GM12878 (cell line): ENCODE measurements at regions not wholly inside any gene's neighbourhood (a gene's known extent, or its start where the extent isn't known, plus 50 kb on each side); places are given as distances from the start of the nearest gene placed in this dataset.

Experiments
- ATAC-seq: fragments of 200-7000 bp; cut with Tn5 transposase; 3 replicates; pipeline ENCODE4 v1.9.1; 2020; ENCODE audit warnings: mild to moderate bottlenecking, moderate library complexity
- BruUV-seq: library from RNA; stranded (reverse); fragments of 400-500 nt; replicated peaks from 2 replicates; lab custom pipeline; 2021; lab: Mats Ljungman, UMichigan
- CTCF ChIA-PET: fragments of 300-600 bp; sonication (Branson Sonifier 250); formaldehyde crosslinking; extraction: SDS; loops from one replicate; lab custom pipeline; 2021; ENCODE audit warnings: inconsistent platforms; lab: Yijun Ruan, JAX
- POLR2A ChIA-PET: fragments of 350-600 bp; formaldehyde crosslinking; extraction: SDS; loops from one replicate; lab custom pipeline; 2021; ENCODE audit warnings: inconsistent platforms; lab: Charles Lee
- RAD21 ChIA-PET: fragments of 300-600 bp; sonication (Branson Sonifier 250); formaldehyde crosslinking; loops from one replicate; lab custom pipeline; 2023; ENCODE audit warnings: antibody characterized with exemption; ENCODE audit not compliant: unreplicated experiment; lab: Charles Lee
- SMC1A ChIA-PET: fragments of 300-600 bp; sonication (Branson Sonifier 250); formaldehyde crosslinking; loops from one replicate; lab custom pipeline; 2023; ENCODE audit not compliant: unreplicated experiment, uncharacterized antibody; lab: Charles Lee
- DNase-seq: peaks from one replicate; pipeline ENCODE4 v3.0.0-alpha.2; 2011; ENCODE audit warnings: low read depth, low spot score
- FAIRE-seq: peaks from 3 replicates; lab custom pipeline; 2011; peaks lifted over from hg19 to GRCh38; lab: Jason Lieb, UNC
- H2AFZ ChIP-seq: 2 replicates; pipeline ENCODE4 v1.6.0; 2011; ENCODE audit warnings: low read depth, low read length, control low read depth; ENCODE audit not compliant: control insufficient read depth
- H3K27ac ChIP-seq: 2 replicates; pipeline ENCODE4 v1.5.1; 2011; ENCODE audit warnings: control low read depth; ENCODE audit not compliant: control insufficient read depth, insufficient read depth
- H3K27me3 ChIP-seq, 2 experiments: replicated peaks in 1 of 2; 2 replicates each; pipeline versions ENCODE4 v1.6.0 to v1.6.1; 2011; ENCODE audit warnings: low read length in 1 of 2; ENCODE audit not compliant: control insufficient read depth in 2 of 2, insufficient read depth in 2 of 2
- H3K36me3 ChIP-seq, 2 experiments: 2 replicates each; pipeline ENCODE4 v1.5.1; 2011; ENCODE audit warnings: low read length in 1 of 2; ENCODE audit not compliant: control insufficient read depth in 2 of 2, insufficient read depth in 2 of 2
- H3K4me1 ChIP-seq: 2 replicates; pipeline ENCODE4 v1.6.1; 2011; ENCODE audit warnings: mild to moderate bottlenecking, low read length, moderate library complexity, mixed read lengths; ENCODE audit not compliant: control insufficient read depth, insufficient read depth
- H3K4me2 ChIP-seq: 2 replicates; pipeline ENCODE4 v1.6.0; 2011; ENCODE audit warnings: control low read depth; ENCODE audit not compliant: control insufficient read depth, insufficient read depth
- H3K4me3 ChIP-seq: fragments of 200-600 bp; sonication (generic); 2 replicates; pipeline ENCODE4 v1.5.1; 2016
- H3K79me2 ChIP-seq: 2 replicates; pipeline ENCODE4 v1.6.0; 2011; ENCODE audit warnings: low read length; ENCODE audit not compliant: control insufficient read depth, insufficient read depth
- H3K9ac ChIP-seq: 2 replicates; pipeline ENCODE4 v1.8.0; 2011; ENCODE audit warnings: low read length, control low read depth, mixed read lengths; ENCODE audit not compliant: control insufficient read depth, insufficient read depth
- H3K9me3 ChIP-seq: replicated peaks from 3 replicates; pipeline ENCODE4 v1.5.1; 2011; ENCODE audit warnings: mild to moderate bottlenecking, low read length; ENCODE audit not compliant: control insufficient read depth, insufficient read depth
- H4K20me1 ChIP-seq: 2 replicates; pipeline ENCODE4 v1.6.0; 2011; ENCODE audit not compliant: control insufficient read depth, insufficient read depth
- CBFB ChIP-seq: IDR thresholded peaks from 2 replicates; pipeline ENCODE4 v1.6.1; 2016; ENCODE audit warnings: antibody characterized with exemption, low read depth
- MEF2B ChIP-seq: fragments of 450-650 bp; IDR thresholded peaks from 2 replicates; pipeline ENCODE4 v1.6.1; 2018; ENCODE audit warnings: mild to moderate bottlenecking, moderate library complexity; ENCODE audit not compliant: partially characterized antibody, poor library complexity, severe bottlenecking
- MTA3 ChIP-seq: IDR thresholded peaks from 2 replicates; pipeline ENCODE4 v1.6.1; 2012; ENCODE audit warnings: low read length, inconsistent platforms, borderline replicate concordance
- MXI1 ChIP-seq: fragments of 150-350 bp; IDR thresholded peaks from 2 replicates; pipeline ENCODE4 v1.6.1; 2011; ENCODE audit warnings: low read depth, mild to moderate bottlenecking, inconsistent platforms, low read length, improper control_type of control experiment
- NRF1 ChIP-seq: conservative IDR thresholded peaks from 2 replicates; pipeline ENCODE4 v1.6.1; 2011; ENCODE audit warnings: mild to moderate bottlenecking, low read depth, low read length, improper control_type of control experiment
- RBBP5 ChIP-seq: fragments of 200-600 bp; sonication (generic); conservative IDR thresholded peaks from 2 replicates; pipeline ENCODE4 v1.6.1; 2016
- RELA ChIP-seq: fragments of 450-650 bp; IDR thresholded peaks from 2 replicates; pipeline ENCODE4 v1.8.0; 2014; ENCODE audit warnings: borderline replicate concordance; ENCODE audit not compliant: partially characterized antibody
- RUNX3 ChIP-seq: IDR thresholded peaks from 2 replicates; pipeline ENCODE4 v1.6.1; 2012; ENCODE audit warnings: low read length, inconsistent platforms
- SMAD5 ChIP-seq: IDR thresholded peaks from 2 replicates; pipeline ENCODE4 v1.6.1; 2016; ENCODE audit warnings: antibody characterized with exemption, low read depth
- STAT1 ChIP-seq: fragments of 450-650 bp; conservative IDR thresholded peaks from 2 replicates; pipeline ENCODE4 v1.6.1; 2014; ENCODE audit warnings: antibody characterized with exemption, mild to moderate bottlenecking
- in situ Hi-C: fragments of 300-500 bp; cut with MboI; formaldehyde crosslinking; loops from 9 replicates; pipeline ENCODE4 v1.14.3; 2018; ENCODE audit warnings: mixed read lengths
- intact Hi-C: fragments of 100-400 bp; cut with micrococcal nuclease; formaldehyde crosslinking; loops from one replicate; pipeline ENCODE4 v1.14.2; 2022; ENCODE audit not compliant: unreplicated experiment
- TF ChIP-seq, protein P1 (sequence below): fragments of 450-650 bp; IDR thresholded peaks from 2 replicates; pipeline ENCODE4 v1.6.1; 2017; ENCODE audit warnings: mild to moderate bottlenecking, moderate library complexity
- TF ChIP-seq, protein P2 (sequence below): IDR thresholded peaks from 2 replicates; pipeline ENCODE4 v1.6.1; 2011; ENCODE audit warnings: low read depth, low read length, improper control_type of control experiment, borderline replicate concordance
- TF ChIP-seq, protein P3 (sequence below): fragments of 450-650 bp; IDR thresholded peaks from 2 replicates; pipeline ENCODE4 v1.6.1; 2017; ENCODE audit warnings: low read depth, mild to moderate bottlenecking, moderate library complexity

DNA sequence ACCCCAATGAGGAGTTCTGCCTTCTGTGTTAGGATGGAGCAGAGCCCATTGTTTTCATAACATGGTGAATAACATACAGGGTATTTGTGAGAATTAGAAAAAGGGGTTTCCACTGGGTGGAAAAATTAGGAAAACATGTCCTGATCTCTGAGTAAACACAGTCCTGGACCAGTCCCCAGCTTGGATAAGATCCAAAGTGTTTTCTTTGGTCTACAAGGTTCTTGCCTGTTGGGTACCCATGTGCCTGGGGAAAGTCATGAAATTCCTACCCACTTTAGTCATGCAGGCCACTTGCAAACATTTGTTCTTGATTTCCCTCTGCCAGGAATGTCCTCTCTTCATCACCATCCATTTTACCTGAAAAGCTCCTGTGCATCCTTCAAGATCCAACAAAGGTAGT lies 164.8 kb upstream of the DYNLRB2 start:
- H3K4me3 ChIP-seq: no peak overlapping the region
- DNase-seq (no peak), ATAC-seq (no peak), FAIRE-seq (no peak)
- H3K27me3 ChIP-seq: no peaks in the 10 kb centered on the region
- no peak overlapping the region for H2AFZ ChIP-seq
- no peak overlapping the region for H3K9ac ChIP-seq
- in situ Hi-C loops: no loop called here
- no peaks in the 10 kb centered on the region for H3K36me3 ChIP-seq
- POLR2A ChIA-PET: no interaction called here
- H3K9me3 ChIP-seq: no peaks in the 10 kb centered on the region
- TF ChIP-seq NRF1 (no peak), STAT1 (no peak), CBFB (no peak), RELA (no peak), SMAD5 (no peak), RBBP5 (no peak), MXI1 (no peak), MTA3 (no peak), MEF2B (no peak), RUNX3 (no peak)
- TF ChIP-seq, protein P1, sequence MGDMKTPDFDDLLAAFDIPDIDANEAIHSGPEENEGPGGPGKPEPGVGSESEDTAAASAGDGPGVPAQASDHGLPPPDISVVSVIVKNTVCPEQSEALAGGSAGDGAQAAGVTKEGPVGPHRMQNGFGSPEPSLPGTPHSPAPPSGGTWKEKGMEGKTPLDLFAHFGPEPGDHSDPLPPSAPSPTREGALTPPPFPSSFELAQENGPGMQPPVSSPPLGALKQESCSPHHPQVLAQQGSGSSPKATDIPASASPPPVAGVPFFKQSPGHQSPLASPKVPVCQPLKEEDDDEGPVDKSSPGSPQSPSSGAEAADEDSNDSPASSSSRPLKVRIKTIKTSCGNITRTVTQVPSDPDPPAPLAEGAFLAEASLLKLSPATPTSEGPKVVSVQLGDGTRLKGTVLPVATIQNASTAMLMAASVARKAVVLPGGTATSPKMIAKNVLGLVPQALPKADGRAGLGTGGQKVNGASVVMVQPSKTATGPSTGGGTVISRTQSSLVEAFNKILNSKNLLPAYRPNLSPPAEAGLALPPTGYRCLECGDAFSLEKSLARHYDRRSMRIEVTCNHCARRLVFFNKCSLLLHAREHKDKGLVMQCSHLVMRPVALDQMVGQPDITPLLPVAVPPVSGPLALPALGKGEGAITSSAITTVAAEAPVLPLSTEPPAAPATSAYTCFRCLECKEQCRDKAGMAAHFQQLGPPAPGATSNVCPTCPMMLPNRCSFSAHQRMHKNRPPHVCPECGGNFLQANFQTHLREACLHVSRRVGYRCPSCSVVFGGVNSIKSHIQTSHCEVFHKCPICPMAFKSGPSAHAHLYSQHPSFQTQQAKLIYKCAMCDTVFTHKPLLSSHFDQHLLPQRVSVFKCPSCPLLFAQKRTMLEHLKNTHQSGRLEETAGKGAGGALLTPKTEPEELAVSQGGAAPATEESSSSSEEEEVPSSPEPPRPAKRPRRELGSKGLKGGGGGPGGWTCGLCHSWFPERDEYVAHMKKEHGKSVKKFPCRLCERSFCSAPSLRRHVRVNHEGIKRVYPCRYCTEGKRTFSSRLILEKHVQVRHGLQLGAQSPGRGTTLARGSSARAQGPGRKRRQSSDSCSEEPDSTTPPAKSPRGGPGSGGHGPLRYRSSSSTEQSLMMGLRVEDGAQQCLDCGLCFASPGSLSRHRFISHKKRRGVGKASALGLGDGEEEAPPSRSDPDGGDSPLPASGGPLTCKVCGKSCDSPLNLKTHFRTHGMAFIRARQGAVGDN: no peak
- TF ChIP-seq, protein P2, sequence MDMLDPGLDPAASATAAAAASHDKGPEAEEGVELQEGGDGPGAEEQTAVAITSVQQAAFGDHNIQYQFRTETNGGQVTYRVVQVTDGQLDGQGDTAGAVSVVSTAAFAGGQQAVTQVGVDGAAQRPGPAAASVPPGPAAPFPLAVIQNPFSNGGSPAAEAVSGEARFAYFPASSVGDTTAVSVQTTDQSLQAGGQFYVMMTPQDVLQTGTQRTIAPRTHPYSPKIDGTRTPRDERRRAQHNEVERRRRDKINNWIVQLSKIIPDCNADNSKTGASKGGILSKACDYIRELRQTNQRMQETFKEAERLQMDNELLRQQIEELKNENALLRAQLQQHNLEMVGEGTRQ: no peak
- TF ChIP-seq, protein P3, sequence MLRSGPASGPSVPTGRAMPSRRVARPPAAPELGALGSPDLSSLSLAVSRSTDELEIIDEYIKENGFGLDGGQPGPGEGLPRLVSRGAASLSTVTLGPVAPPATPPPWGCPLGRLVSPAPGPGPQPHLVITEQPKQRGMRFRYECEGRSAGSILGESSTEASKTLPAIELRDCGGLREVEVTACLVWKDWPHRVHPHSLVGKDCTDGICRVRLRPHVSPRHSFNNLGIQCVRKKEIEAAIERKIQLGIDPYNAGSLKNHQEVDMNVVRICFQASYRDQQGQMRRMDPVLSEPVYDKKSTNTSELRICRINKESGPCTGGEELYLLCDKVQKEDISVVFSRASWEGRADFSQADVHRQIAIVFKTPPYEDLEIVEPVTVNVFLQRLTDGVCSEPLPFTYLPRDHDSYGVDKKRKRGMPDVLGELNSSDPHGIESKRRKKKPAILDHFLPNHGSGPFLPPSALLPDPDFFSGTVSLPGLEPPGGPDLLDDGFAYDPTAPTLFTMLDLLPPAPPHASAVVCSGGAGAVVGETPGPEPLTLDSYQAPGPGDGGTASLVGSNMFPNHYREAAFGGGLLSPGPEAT: no peak
- TF ChIP-seq, all 136 proteins: peak for 0
- ChIA-PET RAD21 (no interaction called here), SMC1A (no interaction called here), CTCF (no interaction called here)
- intact Hi-C loops: no loop called here
- no peaks in the 10 kb centered on the region for H3K79me2 ChIP-seq
- H4K20me1 ChIP-seq: no peaks in the 10 kb centered on the region
- H3K4me2 ChIP-seq: no peak overlapping the region
- no peaks in the 10 kb centered on the region for H3K4me1 ChIP-seq
- no TSS peak for BruUV-seq
- no peak overlapping the region for H3K27ac ChIP-seq
